Femur (tissue), 1 donor: ENCODE measurements at regions not wholly inside any gene's neighbourhood (a gene's known extent, or its start where the extent isn't known, plus 50 kb on each side); places are given as distances from the start of the nearest gene placed in this dataset.
A peak's percentile ranks its signal among the peaks of the same experiment; 100 is the strongest.

ENCODE experiments used
- DNase-seq: peaks from one replicate; pipeline ENCODE4 v3.0.0-alpha.2; 2017

DNA sequence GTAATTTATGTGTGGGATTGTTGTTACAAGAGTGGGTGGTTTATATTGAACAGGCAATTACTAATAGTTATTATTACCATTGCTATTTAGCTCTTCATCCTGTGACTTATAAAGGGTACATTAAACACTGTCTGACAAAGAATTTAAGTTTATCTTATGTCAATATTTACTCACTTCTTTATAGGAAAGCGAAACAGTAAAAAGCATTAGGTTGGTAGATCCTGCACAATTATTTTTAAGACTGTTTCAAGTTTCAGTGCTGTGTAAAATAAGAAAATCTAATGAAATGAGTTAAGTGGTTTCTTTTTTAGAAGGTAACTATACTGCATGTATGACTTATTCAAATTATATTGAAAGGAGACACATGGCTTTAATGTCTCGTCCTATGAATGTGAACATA is 135.8 kb upstream of the MAP3K7 start:
- no peak for DNase-seq

DNA sequence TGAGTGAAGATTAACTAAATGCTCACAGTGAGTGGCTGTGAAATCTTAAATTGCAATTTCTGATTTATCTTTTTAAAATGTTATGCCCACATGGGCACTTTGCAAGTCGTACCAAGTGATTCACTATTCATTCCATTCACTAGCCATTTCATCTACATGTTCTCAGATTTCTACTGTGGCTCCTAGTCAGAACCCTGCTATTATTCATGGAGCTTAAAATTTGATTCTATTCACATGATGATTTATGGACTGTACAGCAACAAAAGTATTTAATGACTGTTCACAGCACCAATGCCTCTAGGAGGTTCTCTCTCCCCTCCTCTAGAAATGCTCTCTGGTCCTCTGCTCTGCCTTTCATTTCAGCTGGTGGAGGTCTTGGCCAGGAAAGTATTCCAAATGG is 133.5 kb upstream of the MAP3K7 start:
- DNase-seq = no peak

DNA sequence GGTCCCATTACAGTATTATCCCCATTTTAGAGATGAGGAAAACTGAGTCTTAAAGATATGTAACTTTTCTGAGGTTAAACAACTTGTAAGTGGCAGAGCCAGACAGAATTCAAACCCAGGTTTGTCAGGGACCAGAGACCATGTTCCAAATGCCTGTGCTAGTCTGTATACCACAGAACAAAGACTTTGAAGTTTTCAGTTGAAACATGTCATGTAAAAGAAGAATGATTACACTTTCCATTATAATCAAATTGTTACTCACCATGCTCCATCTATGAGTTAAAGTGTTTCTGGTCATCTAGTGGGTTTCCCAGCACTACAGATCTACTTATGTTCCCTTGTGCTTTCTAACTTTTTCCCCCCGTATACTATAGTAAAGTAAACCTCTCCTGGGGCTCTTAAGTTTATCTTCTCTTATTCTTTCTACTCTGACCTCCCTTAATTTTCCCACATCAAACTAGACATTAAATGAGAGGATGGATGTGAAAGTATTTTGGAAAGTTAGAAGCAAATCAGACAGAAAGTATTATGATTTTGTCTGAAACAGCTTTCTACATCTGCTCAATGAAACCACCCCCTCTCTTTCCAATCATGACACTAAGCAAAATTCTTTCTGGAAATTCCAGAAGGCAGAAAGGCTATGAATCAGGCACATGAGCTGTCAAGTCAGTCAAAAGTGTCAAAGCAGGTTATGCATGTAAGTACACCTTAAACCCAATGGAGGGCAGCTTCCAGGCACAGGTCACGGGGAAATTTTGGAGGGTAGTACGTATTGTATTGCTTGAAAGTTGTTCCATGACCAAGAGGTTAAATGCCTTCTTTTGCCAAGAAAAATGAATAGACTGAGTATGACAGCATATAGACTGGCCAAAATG is 132.7 kb upstream of the MAP3K7 start:
- no peak for DNase-seq

- no peak for DNase-seq
Observed at GRCh38 chr6:90716376-90716775, 129.5 kb upstream of the MAP3K7 start.

GRCh38 chr6:90715093-90715655 is 128.3 kb upstream of the MAP3K7 start:
- DNase-seq = no peak

DNA sequence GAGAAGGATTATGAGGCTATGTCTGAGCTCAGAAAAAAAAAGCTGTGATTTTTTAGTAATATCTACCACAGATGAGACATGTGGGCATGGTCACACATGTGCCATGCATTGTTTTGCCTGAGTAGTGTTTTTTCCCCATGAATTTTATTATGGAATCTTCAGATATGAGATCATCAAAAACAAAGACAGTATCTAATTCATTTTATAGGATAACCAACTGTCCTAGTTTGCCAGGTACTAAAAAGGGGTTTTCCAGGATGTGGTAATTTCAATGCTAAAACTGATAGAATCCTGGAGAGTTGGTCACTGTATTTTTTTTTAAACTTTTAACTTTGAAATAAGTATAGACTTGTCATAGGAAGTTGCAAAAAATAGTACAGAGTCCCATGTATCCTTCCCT is 127.4 kb upstream of the MAP3K7 start:
- DNase-seq = no peak

- DNase-seq = peak; percentile 49
Observed at GRCh38 chr6:90712114-90712513, 125.2 kb upstream of the MAP3K7 start.

DNA sequence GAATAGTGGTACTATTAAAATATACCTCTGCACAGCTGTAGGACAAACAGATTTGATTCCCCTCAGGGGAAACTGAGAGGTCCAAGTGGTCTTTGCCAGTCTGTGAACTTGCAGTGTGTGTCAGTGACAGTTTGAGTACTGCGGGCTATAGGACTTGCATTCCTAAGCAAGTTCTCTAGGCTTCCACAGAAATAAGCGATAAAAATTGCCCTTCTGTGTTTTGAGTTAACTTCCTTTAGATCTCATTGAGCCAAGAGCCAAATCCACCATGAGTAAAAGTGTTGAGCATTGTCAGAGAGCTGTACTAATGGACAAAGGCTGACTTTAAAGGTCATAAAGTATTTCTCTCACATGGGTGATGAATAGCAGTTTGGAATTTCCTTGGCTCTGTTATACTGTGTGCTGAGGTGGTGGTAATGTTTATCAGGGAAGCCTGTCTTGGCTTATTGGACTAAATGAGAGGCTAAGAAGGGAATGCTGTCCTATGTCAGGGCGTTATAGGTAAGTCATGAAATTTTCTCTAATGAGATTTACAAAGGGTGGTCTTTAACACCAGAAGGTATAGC is 122.6 kb upstream of the MAP3K7 start:
- DNase-seq = no peak

DNA sequence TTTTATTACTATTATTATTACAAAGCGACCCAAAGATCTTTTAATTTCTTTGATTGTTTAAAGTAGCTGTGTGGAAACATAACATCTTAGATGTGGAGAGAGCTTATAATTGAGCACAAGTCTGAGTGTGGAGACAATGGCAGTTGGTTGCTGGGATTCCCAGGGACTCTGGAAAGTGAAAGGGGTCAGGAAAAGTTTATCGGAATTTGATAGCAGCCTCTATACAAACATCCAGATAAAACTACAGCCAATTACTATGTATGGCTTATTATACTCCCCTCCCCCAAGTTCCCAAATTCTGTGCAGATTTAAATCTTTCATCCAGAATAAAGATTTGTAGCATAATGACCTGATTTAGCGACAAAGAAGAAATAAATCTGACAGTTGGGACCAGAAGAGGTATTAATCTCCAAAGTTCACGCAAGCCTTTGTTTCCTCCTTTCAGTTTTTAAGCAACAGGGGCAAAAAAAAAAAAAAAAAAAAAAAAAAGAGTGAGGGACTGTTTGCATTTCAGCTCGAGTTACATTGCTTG is 121.4 kb upstream of the MAP3K7 start:
- DNase-seq = no peak

DNA sequence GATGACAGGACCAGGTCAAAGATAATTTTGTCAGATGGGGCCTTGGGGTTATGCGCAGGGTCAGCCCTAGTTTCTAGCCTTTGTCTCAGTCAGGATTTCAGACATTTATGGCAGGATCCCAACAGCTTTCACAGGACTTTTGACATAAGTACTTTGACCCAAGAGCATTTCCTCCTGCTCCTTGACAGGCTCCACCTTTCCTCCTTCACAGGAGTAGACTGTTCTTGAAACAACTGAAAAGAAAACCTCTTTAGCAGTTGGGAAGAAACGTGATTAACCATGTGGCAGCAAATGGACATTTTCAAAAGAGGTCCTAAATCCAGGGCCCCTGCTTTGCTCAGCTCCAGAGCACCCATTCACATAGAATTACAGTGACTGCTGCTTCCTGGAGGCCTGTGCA is 120.4 kb upstream of the MAP3K7 start:
- no peak for DNase-seq

DNA sequence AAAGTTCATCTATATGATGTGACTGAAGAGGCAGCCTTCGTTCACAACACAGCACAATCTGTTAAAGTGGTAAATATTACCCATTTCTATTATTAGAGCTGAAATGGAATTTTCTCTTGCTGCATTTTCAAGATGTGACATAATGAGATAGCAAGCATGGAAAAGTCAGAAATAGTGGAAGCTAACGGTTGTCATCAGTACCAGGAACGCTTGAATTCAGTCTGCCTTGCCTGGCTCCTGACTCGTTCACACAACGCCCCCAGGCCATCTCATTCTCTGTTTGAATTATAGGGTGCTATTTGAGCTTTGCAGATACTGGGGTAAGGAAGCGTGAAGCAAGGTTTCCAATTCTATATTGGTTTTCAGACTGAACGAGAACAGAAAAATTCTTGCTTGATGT is 116.5 kb upstream of the MAP3K7 start:
- no peak for DNase-seq

GRCh38 chr6:90701926-90702325 is 115.1 kb upstream of the MAP3K7 start:
- no peak for DNase-seq

DNA sequence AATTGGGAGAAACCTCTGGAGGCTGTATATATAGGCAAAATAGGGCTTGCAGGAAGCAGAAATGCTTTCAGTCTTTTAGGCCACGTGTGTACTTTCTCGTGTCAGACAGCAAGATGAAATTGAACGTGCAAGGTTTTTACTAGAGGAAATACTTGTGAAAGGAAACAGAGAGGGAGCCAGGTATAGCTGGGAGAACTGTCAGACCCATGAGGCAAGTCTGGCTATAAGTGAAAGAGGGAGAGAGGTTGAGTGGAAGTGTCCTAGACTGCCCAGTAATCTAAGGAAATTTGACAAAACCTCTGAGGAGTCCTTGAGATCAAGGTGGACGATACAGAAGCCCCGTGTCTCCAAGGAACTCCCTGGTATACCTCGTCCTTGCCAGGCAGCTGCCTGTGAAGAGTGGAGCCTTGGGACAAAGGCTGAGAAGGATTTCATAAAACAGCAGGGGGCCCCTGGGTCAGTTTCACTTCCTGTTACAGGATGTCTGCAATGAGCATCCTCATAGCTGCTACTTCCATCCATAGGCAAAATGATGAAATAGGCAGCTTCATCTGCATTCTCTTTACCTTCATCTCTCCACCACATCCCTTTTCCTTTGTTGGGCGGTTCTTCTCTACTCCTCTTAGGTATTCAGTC is 114.4 kb upstream of the MAP3K7 start:
- no peak for DNase-seq

DNA sequence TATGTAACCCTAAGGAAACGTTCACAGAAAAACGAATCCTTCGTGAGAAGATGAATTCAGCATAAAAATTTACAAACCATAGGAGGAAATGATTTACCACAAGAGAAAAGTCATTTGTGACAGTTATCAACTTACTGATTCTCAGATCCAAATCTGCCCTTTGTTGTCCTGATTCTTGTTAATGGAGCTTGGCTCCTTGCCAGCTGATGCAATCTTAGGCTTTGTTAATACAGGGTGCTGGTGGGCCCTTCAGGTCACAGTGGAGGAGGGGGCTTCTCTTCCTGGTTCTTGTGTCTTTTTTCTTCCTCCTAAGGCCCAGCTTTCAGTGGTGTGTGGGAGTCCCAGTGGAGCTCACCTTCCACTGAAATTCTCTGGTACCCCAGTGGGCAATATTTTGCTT is 108.4 kb upstream of the MAP3K7 start:
- no peak for DNase-seq

DNA sequence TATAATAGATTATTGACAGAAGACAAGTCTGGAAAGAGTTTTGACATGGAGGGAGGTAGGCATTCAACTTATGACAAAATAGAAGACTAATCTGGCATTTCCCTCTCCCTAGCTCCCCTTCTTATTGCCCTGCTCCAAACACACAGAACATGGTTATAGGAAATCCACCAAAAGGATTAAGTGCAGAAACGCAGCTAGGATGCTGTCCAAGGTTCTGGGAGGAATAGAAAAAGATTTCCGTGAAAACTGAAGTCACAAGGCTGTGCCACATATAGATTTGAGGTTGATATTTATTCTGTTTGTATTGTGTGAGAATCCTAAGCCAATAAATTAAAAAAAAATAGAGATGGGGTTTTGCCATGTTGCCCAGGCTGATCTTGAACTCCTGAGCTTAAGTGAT is 107.9 kb upstream of the MAP3K7 start:
- DNase-seq = no peak

- no peak for DNase-seq
Observed at GRCh38 chr6:90691823-90692222, 105.0 kb upstream of the MAP3K7 start.

GRCh38 chr6:90689172-90689571 is 102.3 kb upstream of the MAP3K7 start:
- no peak for DNase-seq

GRCh38 chr6:90687775-90688380 is 101.0 kb upstream of the MAP3K7 start:
- no peak for DNase-seq

- DNase-seq = no peak
Observed at GRCh38 chr6:90681863-90682262, 95.0 kb upstream of the MAP3K7 start.

- DNase-seq = no peak
Observed at GRCh38 chr6:90678049-90678779, 91.3 kb upstream of the MAP3K7 start.

GRCh38 chr6:90677440-90677839 is 90.6 kb upstream of the MAP3K7 start:
- DNase-seq = no peak

GRCh38 chr6:90676516-90677300 is 89.8 kb upstream of the MAP3K7 start:
- DNase-seq = no peak
